Duodenal mucosa (tissue), 2 donors: ENCODE measurements at regions not wholly inside any gene's neighbourhood (a gene's known extent, or its start where the extent isn't known, plus 50 kb on each side); places are given as distances from the start of the nearest gene placed in this dataset.

ENCODE experiments used
- H3K27ac ChIP-seq: one replicate; pipeline ENCODE4 v1.7.0; 2013; ENCODE audit warnings: low read depth, low read length
- H3K27me3 ChIP-seq, 2 donors: one replicate each; pipeline ENCODE4 v1.7.0; 2013; ENCODE audit warnings: low read length in 2 of 2, control low read depth in 1 of 2; ENCODE audit not compliant: insufficient read depth in 2 of 2, control insufficient read depth in 1 of 2
- H3K36me3 ChIP-seq, 2 donors: one replicate each; pipeline ENCODE4 v1.7.0; 2013; ENCODE audit warnings: low read length in 2 of 2, control low read depth in 1 of 2; ENCODE audit not compliant: insufficient read depth in 2 of 2, control insufficient read depth in 1 of 2
- H3K4me1 ChIP-seq, 2 donors: one replicate each; pipeline ENCODE4 v1.7.0; 2013; ENCODE audit warnings: low read length in 2 of 2, control low read depth in 1 of 2; ENCODE audit not compliant: insufficient read depth in 2 of 2, control insufficient read depth in 1 of 2
- H3K4me3 ChIP-seq, 2 donors: one replicate each; pipeline ENCODE4 v1.7.0; 2013; ENCODE audit warnings: low read length in 2 of 2, low read depth in 1 of 2
- H3K9ac ChIP-seq, 2 donors: one replicate each; pipeline ENCODE4 v1.7.0; 2013; ENCODE audit warnings: low read length in 2 of 2, low read depth in 1 of 2
- H3K9me3 ChIP-seq, 2 donors: one replicate each; pipeline ENCODE4 v1.7.0; 2013; ENCODE audit warnings: low read length in 2 of 2, control low read depth in 1 of 2; ENCODE audit not compliant: control insufficient read depth in 1 of 2

- no peaks in the 10 kb centered on the region for H3K27me3 ChIP-seq
- no peaks in the 10 kb centered on the region for H3K9me3 ChIP-seq
These were observed 81.4 kb downstream of the MYCN start for GRCh38 chr2:16021611-16022363.

GRCh38 chr2:16020389-16021008 lies 80.1 kb downstream of the MYCN start:
- Histone ChIP-seq H3K4me1 (no peaks in the 10 kb centered on the region), H3K36me3 (no peaks in the 10 kb centered on the region), H3K27ac (no peak overlapping the region), H3K27me3 (no peaks in the 10 kb centered on the region), H3K9me3 (no peaks in the 10 kb centered on the region), H3K4me3 (no peak overlapping the region), H3K9ac (no peak overlapping the region)

More at GRCh38 chr2:16021611-16022363, 81.4 kb downstream of the MYCN start:
- Histone ChIP-seq H3K9ac (no peak overlapping the region), H3K36me3 (no peaks in the 10 kb centered on the region), H3K4me3 (no peak overlapping the region), H3K27ac (no peak overlapping the region), H3K4me1 (no peaks in the 10 kb centered on the region)

- Histone ChIP-seq H3K9ac (no peak overlapping the region), H3K27me3 (peaks cover 0 to 1% of the 10 kb centered on the region in 2 donors), H3K36me3 (no peaks in the 10 kb centered on the region), H3K27ac (no peak overlapping the region), H3K4me1 (no peaks in the 10 kb centered on the region), H3K4me3 (no peak overlapping the region), H3K9me3 (no peaks in the 10 kb centered on the region)
These were observed 79.4 kb downstream of the MYCN start for GRCh38 chr2:16019617-16020351.

- no peak overlapping the region for H3K9ac ChIP-seq
- peaks cover 0 to 2% of the 10 kb centered on the region in 2 donors for H3K4me1 ChIP-seq
- H3K36me3 ChIP-seq: no peaks in the 10 kb centered on the region
- no peaks in the 10 kb centered on the region for H3K9me3 ChIP-seq
- peaks cover 1 to 8% of the 10 kb centered on the region in 2 donors for H3K27me3 ChIP-seq
- H3K27ac ChIP-seq: no peak overlapping the region
- H3K4me3 ChIP-seq: no peak overlapping the region
These were observed 78.7 kb downstream of the MYCN start for GRCh38 chr2:16019060-16019480.

GRCh38 chr2:16018277-16019059 lies 78.1 kb downstream of the MYCN start:
- H3K27me3 ChIP-seq: peaks cover 7 to 12% of the 10 kb centered on the region in 2 donors
- no peak overlapping the region for H3K27ac ChIP-seq
- H3K9me3 ChIP-seq: no peaks in the 10 kb centered on the region
- peaks cover 2 to 8% of the 10 kb centered on the region in 2 donors for H3K4me1 ChIP-seq
- H3K9ac ChIP-seq: no peak overlapping the region
- no peak overlapping the region for H3K4me3 ChIP-seq
- H3K36me3 ChIP-seq: no peaks in the 10 kb centered on the region

- H3K27me3 ChIP-seq: peaks cover 11 to 17% of the 10 kb centered on the region in 2 donors
- H3K4me1 ChIP-seq: peaks cover 13 to 18% of the 10 kb centered on the region in 2 donors
- H3K9me3 ChIP-seq: no peaks in the 10 kb centered on the region
- no peak overlapping the region for H3K9ac ChIP-seq
- H3K27ac ChIP-seq: no peak overlapping the region
- H3K36me3 ChIP-seq: no peaks in the 10 kb centered on the region
- H3K4me3 ChIP-seq: no peak overlapping the region
These were observed 75.9 kb downstream of the MYCN start for GRCh38 chr2:16016282-16016681.

GRCh38 chr2:16015903-16016265 lies 75.5 kb downstream of the MYCN start:
- H3K4me1 ChIP-seq: peaks cover 13 to 18% of the 10 kb centered on the region in 2 donors
- peaks cover 11 to 17% of the 10 kb centered on the region in 2 donors for H3K27me3 ChIP-seq

GRCh38 chr2:16015210-16015902 lies 75.0 kb downstream of the MYCN start:
- no peak overlapping the region for H3K9ac ChIP-seq
- peaks cover 13 to 18% of the 10 kb centered on the region in 2 donors for H3K4me1 ChIP-seq
- no peaks in the 10 kb centered on the region for H3K36me3 ChIP-seq
- no peak overlapping the region for H3K27ac ChIP-seq
- H3K27me3 ChIP-seq: peaks cover 11 to 19% of the 10 kb centered on the region in 2 donors
- no peaks in the 10 kb centered on the region for H3K9me3 ChIP-seq
- no peak overlapping the region for H3K4me3 ChIP-seq

More at GRCh38 chr2:16015903-16016265, 75.5 kb downstream of the MYCN start:
- no peak overlapping the region for H3K9ac ChIP-seq
- no peaks in the 10 kb centered on the region for H3K9me3 ChIP-seq
- no peaks in the 10 kb centered on the region for H3K36me3 ChIP-seq
- H3K27ac ChIP-seq: no peak overlapping the region
- no peak overlapping the region for H3K4me3 ChIP-seq

- H3K9ac ChIP-seq: no peak overlapping the region
- H3K27me3 ChIP-seq: peaks cover 11 to 20% of the 10 kb centered on the region in 2 donors
- no peaks in the 10 kb centered on the region for H3K9me3 ChIP-seq
- no peak overlapping the region for H3K27ac ChIP-seq
- H3K4me3 ChIP-seq: no peak overlapping the region
- peaks cover 13 to 18% of the 10 kb centered on the region in 2 donors for H3K4me1 ChIP-seq
- H3K36me3 ChIP-seq: no peaks in the 10 kb centered on the region
These were observed 74.5 kb downstream of the MYCN start for GRCh38 chr2:16014802-16015201.
